ENCODE measurements at regions not wholly inside any gene's neighbourhood (a gene's known extent, or its start where the extent isn't known, plus 50 kb on each side); places are given as distances from the start of the nearest gene placed in this dataset.

GRCh38 chr11:45348729-45349128 lies 62.6 kb upstream of the SYT13 start:
- no peak for TF ChIP-seq CTCF (IDR thresholded peaks at IDR 0.05)
- TF ChIP-seq EZH2 (IDR thresholded peaks at IDR 0.05) = no peak
- TF ChIP-seq EZH2phosphoT487 (IDR thresholded peaks at IDR 0.05) = no peak

All from neural progenitor cell (in vitro differentiated cells).